GM12878 (cell line): ENCODE measurements at regions not wholly inside any gene's neighbourhood (a gene's known extent, or its start where the extent isn't known, plus 50 kb on each side); places are given as distances from the start of the nearest gene placed in this dataset.

ENCODE experiments used
- ATAC-seq: fragments of 200-7000 bp; cut with Tn5 transposase; 3 replicates; pipeline ENCODE4 v1.9.1; 2020; ENCODE audit warnings: mild to moderate bottlenecking, moderate library complexity
- BruUV-seq: library from RNA; stranded (reverse); fragments of 400-500 nt; replicated peaks from 2 replicates; lab custom pipeline; 2021; lab: Mats Ljungman, UMichigan
- CTCF ChIA-PET: fragments of 300-600 bp; sonication (Branson Sonifier 250); formaldehyde crosslinking; extraction: SDS; loops from one replicate; lab custom pipeline; 2021; ENCODE audit warnings: inconsistent platforms; lab: Yijun Ruan, JAX
- POLR2A ChIA-PET: fragments of 350-600 bp; formaldehyde crosslinking; extraction: SDS; loops from one replicate; lab custom pipeline; 2021; ENCODE audit warnings: inconsistent platforms; lab: Charles Lee
- RAD21 ChIA-PET: fragments of 300-600 bp; sonication (Branson Sonifier 250); formaldehyde crosslinking; loops from one replicate; lab custom pipeline; 2023; ENCODE audit warnings: antibody characterized with exemption; ENCODE audit not compliant: unreplicated experiment; lab: Charles Lee
- SMC1A ChIA-PET: fragments of 300-600 bp; sonication (Branson Sonifier 250); formaldehyde crosslinking; loops from one replicate; lab custom pipeline; 2023; ENCODE audit not compliant: unreplicated experiment, uncharacterized antibody; lab: Charles Lee
- DNase-seq: peaks from one replicate; pipeline ENCODE4 v3.0.0-alpha.2; 2011; ENCODE audit warnings: low read depth, low spot score
- FAIRE-seq: peaks from 3 replicates; lab custom pipeline; 2011; peaks lifted over from hg19 to GRCh38; lab: Jason Lieb, UNC
- H2AFZ ChIP-seq: 2 replicates; pipeline ENCODE4 v1.6.0; 2011; ENCODE audit warnings: low read depth, low read length, control low read depth; ENCODE audit not compliant: control insufficient read depth
- H3K27ac ChIP-seq: 2 replicates; pipeline ENCODE4 v1.5.1; 2011; ENCODE audit warnings: control low read depth; ENCODE audit not compliant: control insufficient read depth, insufficient read depth
- H3K27me3 ChIP-seq, 2 experiments: replicated peaks in 1 of 2; 2 replicates each; pipeline versions ENCODE4 v1.6.0 to v1.6.1; 2011; ENCODE audit warnings: low read length in 1 of 2; ENCODE audit not compliant: control insufficient read depth in 2 of 2, insufficient read depth in 2 of 2
- H3K36me3 ChIP-seq, 2 experiments: 2 replicates each; pipeline ENCODE4 v1.5.1; 2011; ENCODE audit warnings: low read length in 1 of 2; ENCODE audit not compliant: control insufficient read depth in 2 of 2, insufficient read depth in 2 of 2
- H3K4me1 ChIP-seq: 2 replicates; pipeline ENCODE4 v1.6.1; 2011; ENCODE audit warnings: mild to moderate bottlenecking, low read length, moderate library complexity, mixed read lengths; ENCODE audit not compliant: control insufficient read depth, insufficient read depth
- H3K4me2 ChIP-seq: 2 replicates; pipeline ENCODE4 v1.6.0; 2011; ENCODE audit warnings: control low read depth; ENCODE audit not compliant: control insufficient read depth, insufficient read depth
- H3K4me3 ChIP-seq: fragments of 200-600 bp; sonication (generic); 2 replicates; pipeline ENCODE4 v1.5.1; 2016
- H3K79me2 ChIP-seq: 2 replicates; pipeline ENCODE4 v1.6.0; 2011; ENCODE audit warnings: low read length; ENCODE audit not compliant: control insufficient read depth, insufficient read depth
- H3K9ac ChIP-seq: 2 replicates; pipeline ENCODE4 v1.8.0; 2011; ENCODE audit warnings: low read length, control low read depth, mixed read lengths; ENCODE audit not compliant: control insufficient read depth, insufficient read depth
- H3K9me3 ChIP-seq: replicated peaks from 3 replicates; pipeline ENCODE4 v1.5.1; 2011; ENCODE audit warnings: mild to moderate bottlenecking, low read length; ENCODE audit not compliant: control insufficient read depth, insufficient read depth
- H4K20me1 ChIP-seq: 2 replicates; pipeline ENCODE4 v1.6.0; 2011; ENCODE audit not compliant: control insufficient read depth, insufficient read depth
- BCLAF1 ChIP-seq: fragments of 450-650 bp; IDR thresholded peaks from 2 replicates; pipeline ENCODE4 v1.6.1; 2017; ENCODE audit warnings: antibody characterized with exemption, mild to moderate bottlenecking, moderate library complexity
- CBX3 ChIP-seq: fragments of 200-600 bp; sonication (generic); IDR thresholded peaks from 2 replicates; pipeline ENCODE4 v1.6.1; 2016; ENCODE audit warnings: low read depth, borderline replicate concordance
- CEBPZ ChIP-seq: fragments of 150-350 bp; IDR thresholded peaks from 2 replicates; pipeline ENCODE4 v1.6.1; 2016; ENCODE audit warnings: low read depth, low read length
- CHD2 ChIP-seq: IDR thresholded peaks from 2 replicates; pipeline ENCODE4 v1.6.1; 2011; ENCODE audit warnings: low read depth, low read length, improper control_type of control experiment, borderline replicate concordance
- EZH2 ChIP-seq: IDR thresholded peaks from 2 replicates; pipeline ENCODE4 v1.6.1; 2012; ENCODE audit warnings: low read depth, mild to moderate bottlenecking, control low read depth, inconsistent platforms, low read length, borderline replicate concordance; ENCODE audit not compliant: control insufficient read depth
- GATAD2B ChIP-seq: fragments of 450-650 bp; conservative IDR thresholded peaks from 2 replicates; pipeline ENCODE4 v1.6.1; 2017; ENCODE audit warnings: low read depth, mild to moderate bottlenecking, moderate library complexity
- RBBP5 ChIP-seq: fragments of 200-600 bp; sonication (generic); conservative IDR thresholded peaks from 2 replicates; pipeline ENCODE4 v1.6.1; 2016
- RUNX3 ChIP-seq: IDR thresholded peaks from 2 replicates; pipeline ENCODE4 v1.6.1; 2012; ENCODE audit warnings: low read length, inconsistent platforms
- SREBF2 ChIP-seq: IDR thresholded peaks from 2 replicates; pipeline ENCODE4 v1.6.1; 2012; ENCODE audit warnings: mild to moderate bottlenecking, low read length
- STAT1 ChIP-seq: fragments of 450-650 bp; conservative IDR thresholded peaks from 2 replicates; pipeline ENCODE4 v1.6.1; 2014; ENCODE audit warnings: antibody characterized with exemption, mild to moderate bottlenecking
- TAF1 ChIP-seq: IDR thresholded peaks from 2 replicates; pipeline ENCODE4 v1.6.1; 2011; ENCODE audit warnings: mild to moderate bottlenecking, low read depth, low read length, borderline replicate concordance
- TCF7 ChIP-seq: IDR thresholded peaks from 2 replicates; pipeline ENCODE4 v1.6.1; 2014; ENCODE audit warnings: antibody characterized with exemption, borderline replicate concordance
- WGBS: methylation state at CpG from one replicate; pipeline ENCODE4 v1.1.6; 2016; ENCODE audit warnings: low lambda C conversion rate; ENCODE audit not compliant: insufficient replicate concordance, insufficient coverage; ENCODE audit errors: missing lambda C conversion rate; 5-methylcytosine and 5-hydroxymethylcytosine counted together
- in situ Hi-C: fragments of 300-500 bp; cut with MboI; formaldehyde crosslinking; loops from 9 replicates; pipeline ENCODE4 v1.14.3; 2018; ENCODE audit warnings: mixed read lengths
- intact Hi-C: fragments of 100-400 bp; cut with micrococcal nuclease; formaldehyde crosslinking; loops from one replicate; pipeline ENCODE4 v1.14.2; 2022; ENCODE audit not compliant: unreplicated experiment

- no peak for DNase-seq
- in situ Hi-C loops: no loop called here
- WGBS: 0% methylated on average over 2 of the region's 2 CpGs
- ChIA-PET SMC1A (no interaction called here), POLR2A (no interaction called here), RAD21 (no interaction called here), CTCF (no interaction called here)
- Histone ChIP-seq H3K4me1 (no peaks in the 10 kb centered on the region), H2AFZ (no peak overlapping the region), H4K20me1 (no peaks in the 10 kb centered on the region), H3K27me3 (no peaks in the 10 kb centered on the region), H3K9me3 (no peaks in the 10 kb centered on the region), H3K9ac (no peak overlapping the region), H3K79me2 (no peaks in the 10 kb centered on the region), H3K27ac (no peak overlapping the region), H3K36me3 (no peaks in the 10 kb centered on the region), H3K4me3 (no peak overlapping the region), H3K4me2 (no peak overlapping the region)
- no peak for FAIRE-seq
- BruUV-seq: no TSS peak
- intact Hi-C loops: no loop called here
- no peak for ATAC-seq
- TF ChIP-seq SREBF2: no peak
- TF ChIP-seq GATAD2B: no peak
- no peak for TF ChIP-seq TCF7
- TF ChIP-seq RUNX3: no peak
- TF ChIP-seq CBX3: no peak
- no peak for TF ChIP-seq CHD2
- TF ChIP-seq CEBPZ: no peak
- TF ChIP-seq RBBP5: no peak
- TF ChIP-seq STAT1: no peak
- no peak for TF ChIP-seq EZH2
- no peak for TF ChIP-seq BCLAF1
- TF ChIP-seq TAF1: no peak
Observed at GRCh38 chr5:98503616-98504015, 269.8 kb upstream of the RGMB start.
